ENCODE measurements at regions not wholly inside any gene's neighbourhood (a gene's known extent, or its start where the extent isn't known, plus 50 kb on each side); places are given as distances from the start of the nearest gene placed in this dataset.

- in situ Hi-C loops (cut with MboI; ENCODE audit: low sequenced_read_pairs): no loop called here
These were observed 132.8 kb downstream of the TUSC7 start for GRCh38 chr3:116842254-116842957.

- in situ Hi-C loops (cut with MboI; ENCODE audit: low sequenced_read_pairs): no loop called here
These were observed 138.8 kb downstream of the TUSC7 start for GRCh38 chr3:116848248-116848829.

GRCh38 chr3:116849261-116849688, 139.7 kb downstream of the TUSC7 start:
- in situ Hi-C loops (cut with MboI; ENCODE audit: low sequenced_read_pairs): no loop called here

- in situ Hi-C loops (cut with MboI; ENCODE audit: low sequenced_read_pairs): no loop called here
These were observed 143.2 kb downstream of the TUSC7 start for GRCh38 chr3:116852803-116853202.

- in situ Hi-C loops (cut with MboI; ENCODE audit: low sequenced_read_pairs): no loop called here
These were observed 153.7 kb downstream of the TUSC7 start for GRCh38 chr3:116863270-116863770.

GRCh38 chr3:116863822-116864589, 154.4 kb downstream of the TUSC7 start:
- in situ Hi-C loops (cut with MboI; ENCODE audit: low sequenced_read_pairs): no loop called here

- in situ Hi-C loops (cut with MboI; ENCODE audit: low sequenced_read_pairs): no loop called here
These were observed 155.0 kb downstream of the TUSC7 start for GRCh38 chr3:116864590-116864927.

GRCh38 chr3:116870379-116870778, 160.8 kb downstream of the TUSC7 start:
- in situ Hi-C loops (cut with MboI; ENCODE audit: low sequenced_read_pairs): no loop called here

- in situ Hi-C loops (cut with MboI; ENCODE audit: low sequenced_read_pairs): no loop called here
These were observed 162.3 kb downstream of the TUSC7 start for GRCh38 chr3:116871905-116872304.

- in situ Hi-C loops (cut with MboI; ENCODE audit: low sequenced_read_pairs): no loop called here
These were observed 163.1 kb downstream of the TUSC7 start for GRCh38 chr3:116872688-116873087.

- in situ Hi-C loops (cut with MboI; ENCODE audit: low sequenced_read_pairs): no loop called here
These were observed 163.6 kb downstream of the TUSC7 start for GRCh38 chr3:116873142-116873541.

GRCh38 chr3:116877968-116878367, 168.4 kb downstream of the TUSC7 start:
- in situ Hi-C loops (cut with MboI; ENCODE audit: low sequenced_read_pairs): no loop called here

- in situ Hi-C loops (cut with MboI; ENCODE audit: low sequenced_read_pairs): no loop called here
These were observed 176.8 kb downstream of the TUSC7 start for GRCh38 chr3:116886202-116886893.

GRCh38 chr3:116896116-116896515, 186.5 kb downstream of the TUSC7 start:
- in situ Hi-C loops (cut with MboI; ENCODE audit: low sequenced_read_pairs): no loop called here

GRCh38 chr3:116897382-116897781, 187.8 kb downstream of the TUSC7 start:
- in situ Hi-C loops (cut with MboI; ENCODE audit: low sequenced_read_pairs): no loop called here

- in situ Hi-C loops (cut with MboI; ENCODE audit: low sequenced_read_pairs): no loop called here
These were observed 189.7 kb downstream of the TUSC7 start for GRCh38 chr3:116899253-116899652.

- in situ Hi-C loops (cut with MboI; ENCODE audit: low sequenced_read_pairs): no loop called here
These were observed 195.8 kb downstream of the TUSC7 start for GRCh38 chr3:116905334-116905733.

- in situ Hi-C loops (cut with MboI; ENCODE audit: low sequenced_read_pairs): no loop called here
These were observed 196.2 kb downstream of the TUSC7 start for GRCh38 chr3:116905794-116906193.

GRCh38 chr3:116912116-116912515, 202.5 kb downstream of the TUSC7 start:
- in situ Hi-C loops (cut with MboI; ENCODE audit: low sequenced_read_pairs): no loop called here

- in situ Hi-C loops (cut with MboI; ENCODE audit: low sequenced_read_pairs): no loop called here
These were observed 204.4 kb downstream of the TUSC7 start for GRCh38 chr3:116914004-116914403.

GRCh38 chr3:116916836-116917235, 207.3 kb downstream of the TUSC7 start:
- in situ Hi-C loops (cut with MboI; ENCODE audit: low sequenced_read_pairs): no loop called here

Data from HL-60/S4 treated with phorbol 12-myristate 13-acetate at 8.2 ng/mL for 4 days and 3 days (cell line).